ENCODE measurements at regions not wholly inside any gene's neighbourhood (a gene's known extent, or its start where the extent isn't known, plus 50 kb on each side); places are given as distances from the start of the nearest gene placed in this dataset.

- TF ChIP-seq, protein P1, sequence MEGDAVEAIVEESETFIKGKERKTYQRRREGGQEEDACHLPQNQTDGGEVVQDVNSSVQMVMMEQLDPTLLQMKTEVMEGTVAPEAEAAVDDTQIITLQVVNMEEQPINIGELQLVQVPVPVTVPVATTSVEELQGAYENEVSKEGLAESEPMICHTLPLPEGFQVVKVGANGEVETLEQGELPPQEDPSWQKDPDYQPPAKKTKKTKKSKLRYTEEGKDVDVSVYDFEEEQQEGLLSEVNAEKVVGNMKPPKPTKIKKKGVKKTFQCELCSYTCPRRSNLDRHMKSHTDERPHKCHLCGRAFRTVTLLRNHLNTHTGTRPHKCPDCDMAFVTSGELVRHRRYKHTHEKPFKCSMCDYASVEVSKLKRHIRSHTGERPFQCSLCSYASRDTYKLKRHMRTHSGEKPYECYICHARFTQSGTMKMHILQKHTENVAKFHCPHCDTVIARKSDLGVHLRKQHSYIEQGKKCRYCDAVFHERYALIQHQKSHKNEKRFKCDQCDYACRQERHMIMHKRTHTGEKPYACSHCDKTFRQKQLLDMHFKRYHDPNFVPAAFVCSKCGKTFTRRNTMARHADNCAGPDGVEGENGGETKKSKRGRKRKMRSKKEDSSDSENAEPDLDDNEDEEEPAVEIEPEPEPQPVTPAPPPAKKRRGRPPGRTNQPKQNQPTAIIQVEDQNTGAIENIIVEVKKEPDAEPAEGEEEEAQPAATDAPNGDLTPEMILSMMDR (IDR thresholded peaks at IDR 0.05) = no peak
- no peak for TF ChIP-seq ZFX (IDR thresholded peaks at IDR 0.05; ENCODE audit: borderline replicate concordance)
Measured at GRCh38 chr4:126986005-126986404, 646.8 kb upstream of the INTU start.

Measured in 22Rv1 (cell line).